Loucy (cell line): ENCODE measurements at regions not wholly inside any gene's neighbourhood (a gene's known extent, or its start where the extent isn't known, plus 50 kb on each side); places are given as distances from the start of the nearest gene placed in this dataset.

Experiments used
- H2AFZ ChIP-seq: fragments of 200-600 bp; sonication (generic); 2 replicates; pipeline ENCODE4 v1.6.0; 2016; ENCODE audit warnings: antibody characterized with exemption, mild to moderate bottlenecking, low read length, moderate library complexity
- H3F3A ChIP-seq: fragments of 200-600 bp; 2 replicates; pipeline ENCODE4 v1.6.0; 2016; ENCODE audit warnings: antibody characterized with exemption, low read depth, mild to moderate bottlenecking
- H3K27me3 ChIP-seq: fragments of 200-600 bp; sonication (generic); 2 replicates; pipeline ENCODE4 v1.6.1; 2014; ENCODE audit warnings: low read length, mild to moderate bottlenecking; ENCODE audit not compliant: insufficient read depth, poor library complexity, severe bottlenecking
- H3K36me3 ChIP-seq: fragments of 200-600 bp; sonication (generic); 2 replicates; pipeline ENCODE4 v1.6.1; 2016; ENCODE audit warnings: low read length; ENCODE audit not compliant: insufficient read depth
- H3K4me1 ChIP-seq: fragments of 200-600 bp; sonication (generic); 2 replicates; pipeline ENCODE4 v1.5.1; 2014; ENCODE audit warnings: low read length, mild to moderate bottlenecking; ENCODE audit not compliant: insufficient read depth, poor library complexity, severe bottlenecking
- H3K4me2 ChIP-seq: fragments of 200-600 bp; sonication (generic); 2 replicates; pipeline ENCODE4 v1.6.0; 2014; ENCODE audit warnings: antibody characterized with exemption, low read length, low read depth, mild to moderate bottlenecking; ENCODE audit not compliant: poor library complexity, severe bottlenecking
- H3K4me3 ChIP-seq: fragments of 200-600 bp; sonication (generic); 2 replicates; pipeline ENCODE4 v1.5.1; 2014; ENCODE audit warnings: low read length, mild to moderate bottlenecking, mixed read lengths; ENCODE audit not compliant: poor library complexity, severe bottlenecking
- H3K79me2 ChIP-seq: fragments of 200-600 bp; sonication (generic); 2 replicates; pipeline ENCODE4 v1.6.1; 2014; ENCODE audit warnings: low read length; ENCODE audit not compliant: insufficient read depth
- H3K9ac ChIP-seq: fragments of 200-600 bp; sonication (generic); 2 replicates; pipeline ENCODE4 v1.6.0; 2014; ENCODE audit warnings: mild to moderate bottlenecking, low read depth, low read length, moderate library complexity; ENCODE audit not compliant: poor library complexity, severe bottlenecking
- H3K9me2 ChIP-seq: fragments of 200-600 bp; sonication (generic); replicated peaks from 2 replicates; pipeline ENCODE4 v1.6.1; 2016; ENCODE audit warnings: low read depth, low read length, mixed read lengths
- H3K9me3 ChIP-seq: fragments of 200-600 bp; sonication (generic); 2 replicates; pipeline ENCODE4 v1.6.1; 2014; ENCODE audit warnings: mild to moderate bottlenecking, antibody characterized with exemption, low read length, low read depth; ENCODE audit not compliant: insufficient read depth
- H4K20me1 ChIP-seq: fragments of 200-600 bp; sonication (generic); 2 replicates; pipeline ENCODE4 v1.6.0; 2014; ENCODE audit warnings: antibody characterized with exemption, low read length, mild to moderate bottlenecking; ENCODE audit not compliant: insufficient read depth, poor library complexity, severe bottlenecking
- EZH2phosphoT487 ChIP-seq: fragments of 200-600 bp; IDR thresholded peaks from 2 replicates; pipeline ENCODE4 v1.6.1; 2018; ENCODE audit warnings: antibody characterized with exemption, mild to moderate bottlenecking, moderate library complexity, borderline replicate concordance
- TF ChIP-seq, protein P1 (sequence below): fragments of 200-600 bp; sonication (generic); conservative IDR thresholded peaks from 2 replicates; pipeline ENCODE4 v1.5.1; 2014; ENCODE audit warnings: mild to moderate bottlenecking, antibody characterized with exemption, low read length

DNA sequence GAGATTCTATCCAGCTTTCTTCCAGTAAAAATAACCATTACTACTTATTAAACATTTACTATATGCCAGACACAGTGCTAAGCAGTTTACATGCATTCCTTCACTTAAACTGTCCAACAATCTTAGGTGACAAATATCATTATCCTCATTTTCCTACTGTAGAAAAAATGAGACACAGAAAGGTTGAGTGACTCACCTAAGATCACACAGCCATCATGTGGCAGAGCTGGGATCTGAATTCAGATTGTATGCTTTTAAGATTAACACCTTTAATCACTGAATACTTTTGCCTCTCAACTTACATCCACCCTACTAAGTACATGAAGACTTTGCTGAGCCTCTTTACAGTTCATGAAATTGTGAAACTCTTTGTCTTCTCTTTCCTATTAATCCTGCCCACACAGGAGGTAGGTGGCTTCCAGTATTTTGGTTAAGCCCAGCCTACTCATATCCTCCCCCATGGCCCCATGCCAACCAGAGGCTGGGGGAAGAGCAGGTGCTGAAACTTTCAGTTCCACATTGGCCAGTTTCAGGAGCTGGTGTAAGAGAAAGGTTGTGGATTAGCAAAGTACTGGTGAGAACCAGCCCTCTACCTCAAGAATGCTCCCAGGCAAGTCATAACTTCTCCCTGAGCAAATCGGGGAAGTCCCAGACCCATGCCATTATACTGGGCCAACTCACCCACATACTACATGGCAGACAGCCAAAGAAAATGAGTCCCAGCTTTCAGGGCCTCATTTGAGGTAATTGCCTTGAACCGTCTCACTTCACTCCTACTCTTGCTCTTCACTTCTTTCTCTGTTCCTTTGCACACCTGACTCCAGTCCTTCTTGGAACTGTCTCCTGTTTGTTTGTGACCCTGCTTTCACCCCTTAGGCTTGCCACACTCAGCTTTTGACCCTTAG lies 211.1 kb downstream of the GUCY2F start:
- no peaks in the 10 kb centered on the region for H4K20me1 ChIP-seq
- no peaks in the 10 kb centered on the region for H3K79me2 ChIP-seq
- H3K4me3 ChIP-seq: no peak overlapping the region
- no peaks in the 10 kb centered on the region for H3K9me3 ChIP-seq
- no peak overlapping the region for H2AFZ ChIP-seq
- no peaks in the 10 kb centered on the region for H3K9me2 ChIP-seq
- no peak overlapping the region for H3K9ac ChIP-seq
- no peaks in the 10 kb centered on the region for H3K36me3 ChIP-seq
- no peaks in the 10 kb centered on the region for H3F3A ChIP-seq
- H3K4me1 ChIP-seq: no peaks in the 10 kb centered on the region
- no peak overlapping the region for H3K4me2 ChIP-seq
- H3K27me3 ChIP-seq: peaks cover 21% of the 10 kb centered on the region
- no peak for TF ChIP-seq EZH2phosphoT487
- TF ChIP-seq, protein P1, sequence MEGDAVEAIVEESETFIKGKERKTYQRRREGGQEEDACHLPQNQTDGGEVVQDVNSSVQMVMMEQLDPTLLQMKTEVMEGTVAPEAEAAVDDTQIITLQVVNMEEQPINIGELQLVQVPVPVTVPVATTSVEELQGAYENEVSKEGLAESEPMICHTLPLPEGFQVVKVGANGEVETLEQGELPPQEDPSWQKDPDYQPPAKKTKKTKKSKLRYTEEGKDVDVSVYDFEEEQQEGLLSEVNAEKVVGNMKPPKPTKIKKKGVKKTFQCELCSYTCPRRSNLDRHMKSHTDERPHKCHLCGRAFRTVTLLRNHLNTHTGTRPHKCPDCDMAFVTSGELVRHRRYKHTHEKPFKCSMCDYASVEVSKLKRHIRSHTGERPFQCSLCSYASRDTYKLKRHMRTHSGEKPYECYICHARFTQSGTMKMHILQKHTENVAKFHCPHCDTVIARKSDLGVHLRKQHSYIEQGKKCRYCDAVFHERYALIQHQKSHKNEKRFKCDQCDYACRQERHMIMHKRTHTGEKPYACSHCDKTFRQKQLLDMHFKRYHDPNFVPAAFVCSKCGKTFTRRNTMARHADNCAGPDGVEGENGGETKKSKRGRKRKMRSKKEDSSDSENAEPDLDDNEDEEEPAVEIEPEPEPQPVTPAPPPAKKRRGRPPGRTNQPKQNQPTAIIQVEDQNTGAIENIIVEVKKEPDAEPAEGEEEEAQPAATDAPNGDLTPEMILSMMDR: no peak

DNA sequence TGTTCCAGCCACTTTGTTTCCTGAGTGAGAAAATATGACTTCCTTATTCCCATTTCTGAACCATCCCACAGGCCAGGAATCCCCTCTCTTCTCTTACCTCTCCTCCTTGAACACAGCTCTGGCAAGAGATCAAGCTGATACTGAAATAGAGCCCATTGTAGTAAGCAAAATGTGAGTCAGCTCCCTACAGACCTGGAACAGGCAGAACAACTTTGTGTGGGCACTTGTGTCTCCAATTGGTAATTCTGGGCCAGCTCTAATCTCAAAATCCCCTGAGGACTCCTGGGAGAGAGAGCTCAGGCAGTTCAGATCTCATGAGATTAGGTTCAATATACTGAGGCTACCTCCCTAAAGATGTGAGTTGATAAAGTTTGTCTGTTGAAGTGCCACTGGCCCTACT lies 213.5 kb downstream of the GUCY2F start:
- no peak overlapping the region for H2AFZ ChIP-seq
- no peak overlapping the region for H3K9ac ChIP-seq
- H3K4me3 ChIP-seq: no peak overlapping the region
- no peak overlapping the region for H3K4me2 ChIP-seq
- H3F3A ChIP-seq: no peaks in the 10 kb centered on the region
- no peaks in the 10 kb centered on the region for H3K9me2 ChIP-seq
- H3K4me1 ChIP-seq: no peaks in the 10 kb centered on the region
- H3K9me3 ChIP-seq: no peaks in the 10 kb centered on the region
- H3K36me3 ChIP-seq: no peaks in the 10 kb centered on the region
- TF ChIP-seq EZH2phosphoT487: no peak
- TF ChIP-seq, protein P1: no peak
- H3K79me2 ChIP-seq: no peaks in the 10 kb centered on the region
- no peaks in the 10 kb centered on the region for H4K20me1 ChIP-seq
- H3K27me3 ChIP-seq: no peaks in the 10 kb centered on the region

DNA sequence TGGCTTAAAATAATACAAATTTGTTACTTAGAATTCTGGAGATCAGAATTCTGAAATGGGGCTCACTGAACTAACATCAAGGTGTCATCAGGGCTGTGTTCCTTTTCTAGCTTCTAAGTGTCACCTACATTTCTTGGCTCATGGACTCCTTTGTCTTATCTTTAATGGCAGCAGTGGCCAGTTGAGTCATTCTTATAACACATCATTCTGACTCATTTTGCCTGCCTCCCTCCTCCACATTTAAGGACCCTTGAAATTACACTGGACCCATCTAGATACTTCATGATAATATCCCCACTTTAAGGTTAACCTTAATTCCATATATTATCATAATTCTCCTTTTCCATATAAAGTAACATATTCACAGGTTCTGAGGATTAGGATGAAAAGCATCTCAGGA lies 215.9 kb downstream of the GUCY2F start:
- H3F3A ChIP-seq: no peaks in the 10 kb centered on the region
- no peak overlapping the region for H3K9ac ChIP-seq
- no peaks in the 10 kb centered on the region for H3K36me3 ChIP-seq
- H3K9me2 ChIP-seq: no peaks in the 10 kb centered on the region
- TF ChIP-seq, protein P1: no peak
- H3K4me1 ChIP-seq: no peaks in the 10 kb centered on the region
- no peaks in the 10 kb centered on the region for H3K9me3 ChIP-seq
- H3K4me2 ChIP-seq: no peak overlapping the region
- H3K4me3 ChIP-seq: no peak overlapping the region
- H2AFZ ChIP-seq: no peak overlapping the region
- H3K79me2 ChIP-seq: no peaks in the 10 kb centered on the region
- no peaks in the 10 kb centered on the region for H4K20me1 ChIP-seq
- H3K27me3 ChIP-seq: no peaks in the 10 kb centered on the region
